DND-41 (cell line): ENCODE measurements at regions not wholly inside any gene's neighbourhood (a gene's known extent, or its start where the extent isn't known, plus 50 kb on each side); places are given as distances from the start of the nearest gene placed in this dataset.

Experiments
- CTCF ChIP-seq: IDR thresholded peaks from 2 replicates; pipeline ENCODE4 v1.5.1; 2012; ENCODE audit warnings: borderline replicate concordance, low read length, moderate library complexity, mild to moderate bottlenecking; ENCODE audit not compliant: poor library complexity, severe bottlenecking; ENCODE audit errors: extremely low read depth
- EZH2 ChIP-seq: IDR thresholded peaks from 3 replicates; pipeline ENCODE4 v1.6.1; 2012; ENCODE audit warnings: borderline replicate concordance, low read depth, mild to moderate bottlenecking, moderate library complexity, low read length, inconsistent platforms; ENCODE audit not compliant: severe bottlenecking

- TF ChIP-seq CTCF (no peak), EZH2 (no peak)
Observed at GRCh38 chr6:95830859-95831557, 184.8 kb upstream of the FUT9 start.
